HG02840 (cell line): ENCODE measurements at regions not wholly inside any gene's neighbourhood (a gene's known extent, or its start where the extent isn't known, plus 50 kb on each side); places are given as distances from the start of the nearest gene placed in this dataset.

ENCODE experiments used
- ATAC-seq: cut with Tn5 transposase; IDR thresholded peaks from one replicate; pipeline ENCODE4 v1.9.1; 2021; ENCODE audit warnings: mild to moderate bottlenecking, moderate library complexity, moderate number of reproducible peaks; ENCODE audit not compliant: unreplicated experiment, low FRiP score

- ATAC-seq: no peak
These were observed 505.9 kb upstream of the MANEA start for GRCh38 chr6:95071464-95071863.

GRCh38 chr6:95078457-95078856 lies 498.9 kb upstream of the MANEA start:
- no peak for ATAC-seq

GRCh38 chr6:95081231-95081630 lies 496.1 kb upstream of the MANEA start:
- no peak for ATAC-seq

GRCh38 chr6:95081949-95082348 lies 495.4 kb upstream of the MANEA start:
- ATAC-seq: no peak

DNA sequence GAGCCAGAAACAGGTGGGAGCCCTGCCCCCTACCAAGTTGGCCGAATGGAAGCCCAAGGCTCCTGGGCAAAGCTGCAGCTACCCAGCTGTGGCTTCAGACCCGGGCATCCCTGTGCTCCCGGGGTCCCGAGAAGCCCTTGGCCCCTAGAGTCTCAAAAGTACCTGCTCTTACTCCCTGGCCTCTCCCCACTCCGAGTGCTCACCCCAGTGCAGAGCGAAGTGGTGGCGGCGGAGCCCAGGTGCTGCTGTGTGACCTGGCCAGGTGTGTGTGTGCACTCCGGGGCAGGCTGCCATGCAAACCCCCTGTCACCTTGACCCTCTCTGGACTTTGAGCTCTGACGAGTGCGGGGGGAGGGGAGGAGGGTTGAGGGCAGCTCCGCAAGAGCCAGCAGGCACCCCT lies 493.8 kb upstream of the MANEA start:
- ATAC-seq: no peak

- ATAC-seq: no peak
These were observed 492.5 kb upstream of the MANEA start for GRCh38 chr6:95084867-95085266.

- no peak for ATAC-seq
These were observed 489.8 kb upstream of the MANEA start for GRCh38 chr6:95087394-95088097.

DNA sequence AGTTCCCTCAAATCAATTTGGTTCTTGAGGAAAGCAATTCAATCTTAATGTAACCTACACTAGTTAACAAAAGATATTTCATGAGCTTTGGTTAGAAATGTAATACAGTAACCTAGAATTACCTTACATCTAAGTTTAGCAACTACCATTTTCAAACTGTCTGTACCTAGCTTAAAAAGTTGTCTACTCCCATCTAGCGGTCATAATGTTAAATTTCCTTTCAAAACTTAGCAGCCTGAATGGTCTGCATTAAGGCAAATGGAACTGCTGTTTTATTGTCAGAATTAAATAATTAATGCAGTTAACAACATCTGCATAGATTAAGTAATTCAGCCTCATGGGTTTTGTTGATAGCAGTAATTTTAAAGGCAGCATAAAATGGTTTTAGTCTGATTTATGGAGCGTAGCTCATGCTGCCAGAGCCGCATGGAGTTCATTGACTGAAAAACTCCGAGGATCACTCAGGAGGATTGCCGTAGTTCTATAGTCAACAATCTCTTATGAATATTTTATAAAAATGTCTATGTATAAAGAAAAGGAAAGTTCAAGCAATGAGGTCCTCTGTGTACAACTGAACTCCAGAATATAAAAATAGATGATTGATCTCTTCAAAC lies 485.4 kb upstream of the MANEA start:
- ATAC-seq: peak; percentile 80

- no peak for ATAC-seq
These were observed 484.2 kb upstream of the MANEA start for GRCh38 chr6:95093154-95093553.

- no peak for ATAC-seq
These were observed 482.3 kb upstream of the MANEA start for GRCh38 chr6:95094751-95095663.

DNA sequence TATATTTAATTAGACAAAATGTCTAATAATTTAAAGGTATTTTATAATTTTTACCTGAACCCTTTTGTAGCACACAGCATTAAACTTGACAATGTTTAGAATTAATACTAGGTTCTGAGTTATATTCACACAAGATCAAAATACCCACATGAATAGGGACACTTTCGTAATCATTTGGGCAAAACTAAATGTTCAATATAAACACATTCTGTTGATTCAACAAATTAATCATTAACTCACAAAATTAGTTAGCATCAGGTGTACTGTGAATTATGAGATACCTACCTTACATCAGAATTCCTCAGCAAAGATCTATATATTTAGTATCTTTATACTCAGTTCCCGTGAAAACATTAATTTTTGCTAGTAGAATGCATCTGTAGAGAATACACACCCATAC lies 481.5 kb upstream of the MANEA start:
- ATAC-seq: no peak

- no peak for ATAC-seq
These were observed 477.9 kb upstream of the MANEA start for GRCh38 chr6:95099410-95099809.

GRCh38 chr6:95109212-95109611 lies 468.1 kb upstream of the MANEA start:
- ATAC-seq: no peak

- no peak for ATAC-seq
These were observed 466.6 kb upstream of the MANEA start for GRCh38 chr6:95110767-95111166.

DNA sequence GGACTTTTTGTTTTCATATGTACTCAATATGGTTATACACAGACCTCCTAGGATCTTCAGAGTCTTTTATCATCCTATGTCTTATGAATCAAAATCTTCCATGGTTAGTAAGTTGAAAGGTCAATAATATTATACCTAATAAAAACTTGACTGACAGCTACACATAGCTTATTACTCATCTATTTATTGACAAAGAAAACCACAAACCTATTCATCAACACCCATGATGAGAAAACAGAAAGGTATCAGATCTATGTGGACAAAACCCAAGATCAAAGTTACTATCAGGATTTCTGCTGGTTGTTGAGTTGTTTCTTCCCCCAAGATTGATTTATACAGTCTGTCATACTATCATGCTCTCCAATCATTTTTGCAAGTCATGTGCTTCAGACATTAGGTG lies 460.1 kb upstream of the MANEA start:
- ATAC-seq: no peak

GRCh38 chr6:95119927-95120326 lies 457.4 kb upstream of the MANEA start:
- ATAC-seq: no peak

GRCh38 chr6:95120984-95121383 lies 456.4 kb upstream of the MANEA start:
- no peak for ATAC-seq

- no peak for ATAC-seq
These were observed 450.1 kb upstream of the MANEA start for GRCh38 chr6:95127261-95127660.

GRCh38 chr6:95128439-95128838 lies 448.9 kb upstream of the MANEA start:
- no peak for ATAC-seq

GRCh38 chr6:95128947-95129346 lies 448.4 kb upstream of the MANEA start:
- no peak for ATAC-seq

GRCh38 chr6:95133578-95133977 lies 443.8 kb upstream of the MANEA start:
- no peak for ATAC-seq
